Mucosa of stomach (tissue), 1 donor: ENCODE measurements at regions not wholly inside any gene's neighbourhood (a gene's known extent, or its start where the extent isn't known, plus 50 kb on each side); places are given as distances from the start of the nearest gene placed in this dataset.
"Not testable (repeated sequence)": the region's sequence is repeated elsewhere in the genome, so short reads cannot be mapped to it uniquely, and the experiment has no call there.

Experiments
- H3K27me3 ChIP-seq: one replicate; pipeline ENCODE4 v1.7.0; 2013; ENCODE audit warnings: mild to moderate bottlenecking, low read length; ENCODE audit not compliant: control insufficient read depth, insufficient read depth
- H3K36me3 ChIP-seq: one replicate; pipeline ENCODE4 v1.7.0; 2013; ENCODE audit warnings: low read length; ENCODE audit not compliant: control insufficient read depth, insufficient read depth
- H3K4me1 ChIP-seq: one replicate; pipeline ENCODE4 v1.7.0; 2013; ENCODE audit warnings: mild to moderate bottlenecking, low read length; ENCODE audit not compliant: control insufficient read depth, insufficient read depth
- H3K4me3 ChIP-seq: one replicate; pipeline ENCODE4 v1.7.0; 2013; ENCODE audit warnings: low read length
- H3K9ac ChIP-seq: one replicate; pipeline ENCODE4 v1.7.0; 2013; ENCODE audit warnings: mild to moderate bottlenecking, low read length, moderate library complexity
- H3K9me3 ChIP-seq: one replicate; pipeline ENCODE4 v1.7.0; 2013; ENCODE audit warnings: mild to moderate bottlenecking, low read length, moderate library complexity; ENCODE audit not compliant: control insufficient read depth
- donor health status: Pancreatic carcinoma.

DNA sequence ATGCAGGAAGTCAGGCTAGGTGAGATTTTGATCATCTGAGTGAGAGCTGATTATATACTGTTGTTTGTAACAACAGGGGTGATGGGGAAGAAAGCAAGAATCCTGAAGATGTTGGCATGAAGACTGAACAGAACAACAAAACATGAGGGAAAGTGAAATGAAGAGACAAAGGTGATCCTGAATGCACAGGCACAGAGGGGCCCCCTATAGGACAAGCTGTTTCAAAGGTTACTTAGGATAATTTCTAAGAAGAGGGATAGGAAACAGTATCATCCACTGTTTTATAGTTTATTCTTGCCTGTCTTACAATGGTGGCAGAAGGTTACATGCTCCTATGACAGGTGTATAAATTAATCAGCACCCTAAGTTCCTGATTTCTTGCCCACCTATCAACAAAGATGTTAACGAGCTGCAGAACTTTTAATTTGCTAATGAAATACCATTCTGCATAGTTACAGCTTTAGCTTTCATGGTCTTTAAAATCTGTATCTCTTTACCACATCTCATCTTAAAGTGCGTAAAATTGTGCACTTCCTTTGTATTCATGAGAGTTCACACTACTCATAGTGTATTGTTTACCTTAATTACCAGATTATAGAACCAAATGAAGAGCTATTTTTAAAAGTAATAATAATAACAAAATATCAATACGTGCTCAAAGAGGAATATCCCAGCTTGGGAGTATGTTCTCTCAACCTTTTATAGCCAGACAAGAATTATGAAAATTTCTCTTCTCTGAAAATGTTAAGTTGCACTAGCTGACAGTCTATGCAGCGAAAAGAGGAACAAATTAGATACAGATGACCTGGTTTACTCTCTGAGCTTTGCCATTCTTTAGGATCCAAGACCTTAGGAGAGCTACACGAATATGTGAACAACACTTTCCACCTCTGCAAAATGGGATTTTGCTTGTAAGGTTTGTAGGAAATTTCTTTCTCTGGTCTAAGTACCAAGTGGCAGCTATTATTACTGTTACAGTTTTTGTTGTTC lies 192.5 kb downstream of the EDN1 start:
- Histone ChIP-seq H3K9ac (no peak overlapping the region), H3K36me3 (no peaks in the 10 kb centered on the region), H3K9me3 (no peaks in the 10 kb centered on the region), H3K27me3 (no peaks in the 10 kb centered on the region), H3K4me3 (no peak overlapping the region), H3K4me1 (peaks cover 18% of the 10 kb centered on the region)

DNA sequence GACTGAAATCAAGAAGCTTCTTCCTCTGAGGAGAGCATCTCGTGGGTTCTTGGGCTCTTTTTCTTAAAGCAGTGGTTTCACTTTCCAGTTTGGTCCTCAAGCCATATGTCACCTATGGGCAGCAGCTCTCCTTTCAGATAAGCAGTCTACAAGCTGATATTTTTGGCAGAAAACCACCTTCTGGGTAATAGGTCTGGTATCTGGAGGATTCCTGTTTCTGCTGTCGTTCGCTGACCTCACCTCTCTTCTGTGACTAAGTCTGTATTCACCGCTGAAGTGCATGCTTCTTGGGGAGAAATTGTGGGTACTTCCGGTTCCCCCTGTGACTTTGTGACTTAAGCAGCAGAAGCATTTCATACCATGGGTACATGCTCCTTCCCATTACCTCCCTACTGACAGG lies 193.6 kb downstream of the EDN1 start:
- Histone ChIP-seq H3K27me3 (no peaks in the 10 kb centered on the region), H3K9ac (no peak overlapping the region), H3K36me3 (no peaks in the 10 kb centered on the region), H3K4me1 (peaks cover 18% of the 10 kb centered on the region), H3K4me3 (no peak overlapping the region), H3K9me3 (no peaks in the 10 kb centered on the region)

DNA sequence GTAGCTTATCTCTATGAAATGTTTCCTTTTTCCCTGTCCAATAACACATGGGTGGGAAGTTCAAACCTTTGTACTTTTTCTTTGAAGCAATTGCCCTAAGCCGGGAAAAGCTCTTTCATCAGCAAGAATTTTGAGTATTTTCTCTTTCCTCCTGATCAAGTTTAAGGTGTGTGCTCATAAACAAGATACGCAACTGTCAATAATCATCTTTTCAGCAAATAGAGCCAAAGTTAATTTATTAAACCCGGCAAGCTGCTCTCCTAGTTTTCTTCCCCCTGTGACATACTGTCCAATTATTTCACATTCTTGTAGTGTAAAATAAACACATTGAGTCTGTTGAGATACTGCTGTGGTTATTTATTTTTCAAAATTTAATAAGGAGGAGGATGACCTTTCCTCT lies 194.4 kb downstream of the EDN1 start:
- no peak overlapping the region for H3K4me3 ChIP-seq
- no peaks in the 10 kb centered on the region for H3K9me3 ChIP-seq
- no peaks in the 10 kb centered on the region for H3K36me3 ChIP-seq
- peaks cover 18% of the 10 kb centered on the region for H3K4me1 ChIP-seq
- H3K27me3 ChIP-seq: no peaks in the 10 kb centered on the region
- H3K9ac ChIP-seq: no peak overlapping the region

DNA sequence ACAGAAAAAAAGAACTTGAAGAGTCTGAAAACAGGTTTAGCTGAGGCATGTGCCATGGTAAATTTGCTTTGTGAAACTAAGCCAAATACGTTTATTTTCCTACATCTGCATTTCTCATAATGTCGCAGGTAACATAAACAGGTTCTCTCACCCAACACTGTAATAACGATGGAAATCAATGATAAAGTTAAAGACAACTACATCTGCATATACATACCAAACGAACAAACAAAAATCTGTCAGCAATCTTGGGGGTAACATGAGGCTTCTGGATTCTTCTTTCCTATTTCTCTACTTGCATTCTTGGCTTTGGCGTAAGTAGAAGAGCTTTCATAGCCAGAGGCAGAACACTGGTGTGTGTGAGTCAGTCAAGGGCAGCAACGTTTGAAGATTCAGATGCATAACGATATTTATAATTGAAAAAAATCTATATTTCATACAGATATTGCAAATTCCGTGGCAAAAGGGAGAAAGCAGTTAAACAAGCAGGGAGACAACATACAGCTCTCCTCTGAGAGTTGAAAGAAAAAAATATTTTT lies 195.1 kb downstream of the EDN1 start:
- H3K9ac ChIP-seq: no peak overlapping the region
- H3K9me3 ChIP-seq: no peaks in the 10 kb centered on the region
- H3K36me3 ChIP-seq: no peaks in the 10 kb centered on the region
- H3K4me1 ChIP-seq: peaks cover 14% of the 10 kb centered on the region
- H3K4me3 ChIP-seq: no peak overlapping the region
- H3K27me3 ChIP-seq: no peaks in the 10 kb centered on the region

DNA sequence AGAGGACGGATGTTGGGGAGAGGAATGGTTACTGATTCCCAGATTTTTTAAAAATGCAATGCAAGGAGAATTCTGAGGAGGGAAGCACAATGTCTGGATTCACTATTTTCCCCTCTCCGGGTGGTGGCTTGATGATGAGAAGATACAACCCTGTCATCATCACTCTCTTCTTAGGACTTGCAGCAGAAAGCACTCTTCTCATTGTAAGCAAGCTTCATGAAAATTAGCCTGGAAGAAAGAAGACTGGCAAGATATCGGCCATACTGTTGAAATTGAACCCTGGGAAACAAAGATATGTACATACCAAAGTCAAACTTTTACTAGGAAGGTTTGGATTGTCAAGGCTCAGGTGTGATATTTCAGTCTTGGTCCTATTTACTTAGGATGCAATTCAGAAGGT lies 195.7 kb downstream of the EDN1 start:
- Histone ChIP-seq H3K9ac (no peak overlapping the region), H3K27me3 (no peaks in the 10 kb centered on the region), H3K36me3 (no peaks in the 10 kb centered on the region), H3K4me1 (peaks cover 14% of the 10 kb centered on the region), H3K4me3 (no peak overlapping the region), H3K9me3 (no peaks in the 10 kb centered on the region)

DNA sequence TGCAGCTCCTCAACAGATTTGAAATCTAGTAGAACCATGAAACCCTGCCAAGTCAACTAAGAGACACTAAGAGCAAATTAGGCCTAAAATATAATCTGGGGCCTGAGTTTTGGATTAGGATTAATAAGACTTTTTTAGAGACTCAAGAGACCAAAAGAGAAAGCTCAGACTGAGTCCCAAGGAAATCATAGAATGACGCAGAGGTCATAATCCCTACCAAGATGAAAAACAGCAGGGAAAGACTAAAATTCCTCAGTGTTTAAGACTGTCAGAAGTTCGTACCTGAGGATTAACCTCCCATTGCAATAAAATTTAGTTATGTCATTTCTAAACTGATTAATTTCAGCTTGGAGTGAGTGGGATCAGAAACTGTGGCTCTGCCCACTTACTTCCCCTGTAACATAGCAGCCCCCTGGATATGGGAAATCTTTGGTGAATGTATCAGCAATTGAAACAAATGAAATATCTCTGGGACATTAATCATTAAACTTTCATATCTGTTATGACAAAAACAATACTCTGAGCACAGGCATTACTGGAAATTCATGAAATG lies 200.3 kb downstream of the EDN1 start:
- Histone ChIP-seq H3K9ac (no peak overlapping the region), H3K27me3 (no peaks in the 10 kb centered on the region), H3K4me3 (no peak overlapping the region), H3K9me3 (no peaks in the 10 kb centered on the region), H3K36me3 (no peaks in the 10 kb centered on the region), H3K4me1 (no peaks in the 10 kb centered on the region)

DNA sequence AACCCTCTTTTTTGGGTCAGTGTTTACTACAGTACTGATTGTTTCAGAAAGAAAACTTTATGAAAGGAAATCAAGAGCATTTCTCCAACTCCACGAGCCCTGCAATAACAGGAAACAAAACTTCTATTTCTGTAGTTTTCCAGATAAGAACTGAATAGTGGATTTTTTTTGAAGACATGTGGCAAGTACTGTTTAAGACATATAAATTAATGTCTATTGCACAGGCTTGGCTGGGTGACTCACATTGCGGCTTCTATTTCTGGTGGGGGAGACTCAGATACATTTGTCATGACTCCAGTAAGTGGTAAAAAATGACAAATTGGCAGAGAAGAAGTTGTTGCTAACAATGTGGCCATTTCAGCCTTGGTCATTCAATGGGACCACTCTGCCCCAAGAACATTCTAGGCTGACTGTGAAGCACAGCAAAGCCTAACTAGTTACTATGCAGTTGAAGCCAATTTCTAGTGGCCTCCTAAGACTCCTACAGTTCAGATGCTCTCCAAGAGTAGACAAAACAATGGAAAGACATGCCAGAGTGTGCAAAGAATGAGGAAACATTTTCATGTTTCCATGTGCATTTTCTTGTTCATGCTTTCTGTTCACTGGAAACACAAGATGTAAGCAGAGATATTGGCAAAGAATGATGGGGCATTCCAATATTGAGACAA lies 200.9 kb downstream of the EDN1 start:
- H3K4me3 ChIP-seq: no peak overlapping the region
- H3K9me3 ChIP-seq: no peaks in the 10 kb centered on the region
- no peaks in the 10 kb centered on the region for H3K4me1 ChIP-seq
- no peak overlapping the region for H3K9ac ChIP-seq
- H3K27me3 ChIP-seq: no peaks in the 10 kb centered on the region
- H3K36me3 ChIP-seq: no peaks in the 10 kb centered on the region

DNA sequence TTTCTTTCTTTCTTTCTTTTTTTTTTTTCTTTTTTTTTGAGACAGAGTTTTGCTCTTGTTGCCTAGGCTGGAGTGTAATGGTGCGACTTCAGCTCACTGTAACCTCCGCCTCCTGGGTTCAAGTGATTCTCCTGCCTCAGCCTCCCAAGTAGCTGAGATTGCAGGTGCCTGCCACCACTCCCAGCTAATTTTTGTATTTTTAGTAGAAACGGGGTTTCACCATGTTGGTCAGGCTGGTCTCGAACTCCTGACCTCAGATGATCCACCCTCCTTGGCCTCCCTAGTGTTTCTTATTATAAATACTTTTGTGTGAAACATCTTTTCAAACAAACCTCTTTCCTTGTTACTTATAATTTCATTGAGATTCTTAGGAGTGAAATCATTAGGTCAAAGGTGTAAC lies 202.8 kb downstream of the EDN1 start:
- H3K9me3 ChIP-seq, H3K4me3 ChIP-seq, H3K27me3 ChIP-seq: not testable (repeated sequence)

DNA sequence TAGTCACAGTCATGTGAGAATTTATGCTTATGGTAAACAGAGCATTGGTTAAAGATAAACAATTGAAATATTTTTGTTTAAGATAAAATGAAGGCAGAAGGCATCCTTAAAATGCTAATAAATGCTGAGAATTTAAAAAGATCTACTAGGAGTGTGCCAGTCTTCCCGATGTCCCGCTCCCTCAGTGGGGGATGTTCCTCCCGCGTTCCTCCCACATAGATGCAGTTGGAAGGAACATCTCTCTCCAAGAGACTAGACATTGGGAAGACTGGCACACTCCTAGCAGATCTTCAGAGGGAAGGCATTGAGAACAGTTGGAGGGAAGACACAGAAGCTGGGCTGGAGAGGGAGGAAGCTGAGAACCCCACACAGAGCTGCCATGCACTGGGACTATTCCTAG lies 203.3 kb downstream of the EDN1 start:
- no peak overlapping the region for H3K4me3 ChIP-seq
- no peaks in the 10 kb centered on the region for H3K27me3 ChIP-seq
- no peaks in the 10 kb centered on the region for H3K9me3 ChIP-seq
- no peaks in the 10 kb centered on the region for H3K36me3 ChIP-seq
- no peak overlapping the region for H3K9ac ChIP-seq
- H3K4me1 ChIP-seq: no peaks in the 10 kb centered on the region

More for the DNA sequence above, 202.8 kb downstream of the EDN1 start:
- H3K36me3 ChIP-seq, H3K9ac ChIP-seq, H3K4me1 ChIP-seq: not testable (repeated sequence)

DNA sequence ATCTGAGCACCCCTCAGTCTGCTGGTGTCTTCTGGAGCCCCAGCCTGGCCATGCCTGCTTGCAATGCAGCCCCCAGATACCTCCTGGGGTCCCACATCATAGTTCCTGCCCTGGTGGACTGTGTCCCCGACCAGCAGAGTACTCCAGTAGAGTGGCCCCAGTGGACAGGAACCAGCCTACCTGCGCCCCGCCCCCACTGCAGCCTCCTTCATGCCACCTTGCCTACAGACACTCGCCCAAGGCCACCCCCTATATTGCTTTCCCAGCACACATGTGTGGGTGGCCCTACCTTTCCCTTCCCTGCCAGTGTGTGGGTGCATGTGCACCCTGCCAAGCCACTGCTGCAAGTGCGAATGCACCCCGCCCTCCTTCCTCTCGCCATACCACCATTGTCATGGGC lies 204.0 kb downstream of the EDN1 start:
- H3K9me3 ChIP-seq: no peaks in the 10 kb centered on the region
- no peaks in the 10 kb centered on the region for H3K27me3 ChIP-seq
- H3K4me1 ChIP-seq: no peaks in the 10 kb centered on the region
- no peaks in the 10 kb centered on the region for H3K36me3 ChIP-seq
- no peak overlapping the region for H3K4me3 ChIP-seq
- no peak overlapping the region for H3K9ac ChIP-seq

DNA sequence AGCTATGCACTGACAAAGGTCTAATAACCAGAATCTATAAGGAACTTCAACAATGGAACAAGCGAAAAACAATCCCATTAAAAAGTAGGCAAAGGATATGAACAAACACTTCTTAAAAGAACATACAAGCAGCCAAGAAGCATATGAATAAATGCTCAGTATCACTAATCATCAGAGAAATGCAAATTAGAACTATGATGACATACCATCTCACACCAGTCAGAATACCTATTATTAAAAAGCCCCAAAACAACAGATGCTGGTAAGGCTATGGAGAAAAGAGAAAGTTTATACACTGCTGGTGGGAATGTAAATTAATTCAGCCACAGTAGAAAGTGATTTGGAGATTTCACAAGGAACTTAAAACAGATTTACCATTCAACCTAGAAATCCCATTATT lies 211.8 kb downstream of the EDN1 start:
- Histone ChIP-seq H3K9me3 (no peaks in the 10 kb centered on the region), H3K9ac (no peak overlapping the region), H3K36me3 (no peaks in the 10 kb centered on the region), H3K4me3 (no peak overlapping the region), H3K27me3 (no peaks in the 10 kb centered on the region), H3K4me1 (no peaks in the 10 kb centered on the region)
